Brain microvascular endothelial cell (primary cell): ENCODE measurements at regions not wholly inside any gene's neighbourhood (a gene's known extent, or its start where the extent isn't known, plus 50 kb on each side); places are given as distances from the start of the nearest gene placed in this dataset.

Experiments used
- DNase-seq: peaks from one replicate; pipeline ENCODE4 v3.0.0-alpha.2; 2020
- H3K27ac ChIP-seq: fragments of 250-450 bp; sonication (Bioruptor Pico); 2 replicates; pipeline ENCODE4 v1.5.1; 2020; ENCODE audit warnings: mild to moderate bottlenecking, moderate library complexity
- H3K27me3 ChIP-seq: fragments of 250-450 bp; sonication (Bioruptor Pico); replicated peaks from 2 replicates; pipeline ENCODE4 v1.5.1; 2020; ENCODE audit warnings: mild to moderate bottlenecking
- H3K36me3 ChIP-seq: fragments of 250-450 bp; sonication (Bioruptor Pico); replicated peaks from 2 replicates; pipeline ENCODE4 v1.5.1; 2020; ENCODE audit warnings: mild to moderate bottlenecking
- H3K4me3 ChIP-seq: 2 replicates; pipeline ENCODE4 v1.5.1; 2011; ENCODE audit warnings: low read depth, mild to moderate bottlenecking, control low read depth, low read length, moderate library complexity
- in situ Hi-C: cut with HindIII; loops from 2 replicates; pipeline ENCODE4 v1.10.0; 2017; ENCODE audit warnings: low sequenced_read_pairs, low pct_ligation_motif_present
- TF ChIP-seq, protein P1 (sequence below): IDR thresholded peaks from 2 replicates; pipeline ENCODE4 v1.5.1; 2011; ENCODE audit warnings: low read depth, mild to moderate bottlenecking, moderate library complexity, low read length, control low read depth, inconsistent platforms; ENCODE audit errors: missing control alignments

DNA sequence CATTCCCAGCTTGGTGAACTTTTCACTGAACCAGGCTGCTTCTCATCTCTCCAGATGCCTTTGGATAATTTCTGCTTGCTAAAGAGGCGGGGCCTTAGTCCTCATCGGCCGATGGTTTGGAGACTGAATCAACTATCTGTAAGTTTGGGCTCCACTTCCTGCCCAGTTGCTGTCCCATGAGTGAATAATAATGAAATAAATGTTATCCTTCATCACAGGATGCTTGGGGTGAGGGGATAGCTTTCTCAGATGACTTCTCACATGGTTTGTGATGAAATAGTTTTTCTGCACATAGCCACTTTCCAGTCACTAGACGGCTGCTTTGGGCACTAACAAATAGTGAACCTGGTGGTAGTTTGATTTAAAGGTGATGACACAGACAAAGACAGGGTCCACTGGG, 376.6 kb upstream of the TRIB2 start:
- TF ChIP-seq, protein P1, sequence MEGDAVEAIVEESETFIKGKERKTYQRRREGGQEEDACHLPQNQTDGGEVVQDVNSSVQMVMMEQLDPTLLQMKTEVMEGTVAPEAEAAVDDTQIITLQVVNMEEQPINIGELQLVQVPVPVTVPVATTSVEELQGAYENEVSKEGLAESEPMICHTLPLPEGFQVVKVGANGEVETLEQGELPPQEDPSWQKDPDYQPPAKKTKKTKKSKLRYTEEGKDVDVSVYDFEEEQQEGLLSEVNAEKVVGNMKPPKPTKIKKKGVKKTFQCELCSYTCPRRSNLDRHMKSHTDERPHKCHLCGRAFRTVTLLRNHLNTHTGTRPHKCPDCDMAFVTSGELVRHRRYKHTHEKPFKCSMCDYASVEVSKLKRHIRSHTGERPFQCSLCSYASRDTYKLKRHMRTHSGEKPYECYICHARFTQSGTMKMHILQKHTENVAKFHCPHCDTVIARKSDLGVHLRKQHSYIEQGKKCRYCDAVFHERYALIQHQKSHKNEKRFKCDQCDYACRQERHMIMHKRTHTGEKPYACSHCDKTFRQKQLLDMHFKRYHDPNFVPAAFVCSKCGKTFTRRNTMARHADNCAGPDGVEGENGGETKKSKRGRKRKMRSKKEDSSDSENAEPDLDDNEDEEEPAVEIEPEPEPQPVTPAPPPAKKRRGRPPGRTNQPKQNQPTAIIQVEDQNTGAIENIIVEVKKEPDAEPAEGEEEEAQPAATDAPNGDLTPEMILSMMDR = no peak
- in situ Hi-C loops = no loop called here
- Histone ChIP-seq H3K27ac (no peak overlapping the region), H3K27me3 (no peaks in the 10 kb centered on the region), H3K36me3 (no peaks in the 10 kb centered on the region), H3K4me3 (no peak overlapping the region)
- peak; percentile 62 for DNase-seq

DNA sequence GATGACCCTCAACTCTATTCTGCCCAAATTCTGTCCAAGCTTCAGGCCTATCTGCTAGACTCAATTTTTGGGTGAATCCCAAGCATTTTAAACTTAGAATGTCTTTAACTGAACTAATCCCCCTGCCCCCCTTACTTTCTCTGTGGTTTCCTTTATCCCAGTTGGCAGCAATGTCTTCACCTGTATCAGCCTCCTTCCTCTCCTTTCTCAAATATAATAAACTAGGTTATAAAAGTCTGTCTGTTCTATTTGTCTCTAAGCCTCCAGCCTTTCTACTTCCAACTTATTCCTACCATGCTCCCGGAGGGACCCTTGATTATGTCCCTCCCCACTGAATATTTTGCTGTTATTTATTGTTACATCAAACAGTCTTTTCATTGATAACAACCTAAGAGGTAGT, 375.5 kb upstream of the TRIB2 start:
- in situ Hi-C loops = no loop called here
- H3K4me3 ChIP-seq = no peak overlapping the region
- TF ChIP-seq, protein P1 = no peak

DNA sequence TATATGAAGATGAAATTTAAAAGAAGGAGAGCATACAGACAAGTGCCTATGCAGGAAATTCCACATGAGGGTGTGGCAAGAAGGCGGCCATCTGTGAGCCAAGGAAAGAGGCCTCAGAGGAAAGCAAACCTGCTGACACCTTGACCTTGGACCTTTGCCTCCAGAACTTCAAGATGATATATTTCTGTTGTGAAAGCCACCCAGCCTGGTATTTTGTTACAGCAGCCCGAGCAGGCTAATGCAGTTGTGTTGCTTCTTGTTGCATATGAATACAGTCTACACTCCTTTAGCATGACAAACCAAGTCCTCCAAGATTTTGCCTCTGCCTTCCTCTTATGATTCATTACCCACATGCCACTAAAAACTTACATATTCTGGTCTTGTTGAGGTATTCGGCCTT, 374.8 kb upstream of the TRIB2 start:
- Histone ChIP-seq H3K27me3 (no peaks in the 10 kb centered on the region), H3K36me3 (no peaks in the 10 kb centered on the region), H3K4me3 (no peak overlapping the region), H3K27ac (no peak overlapping the region)
- in situ Hi-C loops = no loop called here
- DNase-seq = no peak
- TF ChIP-seq, protein P1 = no peak

More for the DNA sequence above, 375.5 kb upstream of the TRIB2 start:
- no peak overlapping the region for H3K27ac ChIP-seq
- DNase-seq = no peak
- no peaks in the 10 kb centered on the region for H3K27me3 ChIP-seq
- no peaks in the 10 kb centered on the region for H3K36me3 ChIP-seq

DNA sequence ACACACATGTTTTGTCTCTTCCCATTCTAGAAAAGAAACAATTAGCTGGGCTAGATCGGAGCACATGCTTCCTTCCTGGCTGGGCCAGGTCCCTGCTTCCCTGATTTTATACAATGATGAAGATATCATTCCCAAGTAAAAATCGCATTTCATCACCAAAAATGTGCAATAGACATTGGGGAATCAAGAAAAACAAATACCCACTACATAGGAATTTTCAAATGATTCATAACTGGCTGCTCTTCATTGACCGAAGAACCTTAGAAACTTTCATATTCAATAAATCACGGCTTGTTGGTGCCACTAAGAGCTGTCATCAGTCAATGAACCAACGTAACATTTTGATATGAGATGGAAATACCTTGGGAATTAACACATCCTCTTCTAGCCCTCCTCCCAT, 373.6 kb upstream of the TRIB2 start:
- DNase-seq = no peak
- in situ Hi-C loops = no loop called here
- Histone ChIP-seq H3K4me3 (no peak overlapping the region), H3K27me3 (no peaks in the 10 kb centered on the region), H3K36me3 (no peaks in the 10 kb centered on the region), H3K27ac (no peak overlapping the region)
- TF ChIP-seq, protein P1 = no peak

DNA sequence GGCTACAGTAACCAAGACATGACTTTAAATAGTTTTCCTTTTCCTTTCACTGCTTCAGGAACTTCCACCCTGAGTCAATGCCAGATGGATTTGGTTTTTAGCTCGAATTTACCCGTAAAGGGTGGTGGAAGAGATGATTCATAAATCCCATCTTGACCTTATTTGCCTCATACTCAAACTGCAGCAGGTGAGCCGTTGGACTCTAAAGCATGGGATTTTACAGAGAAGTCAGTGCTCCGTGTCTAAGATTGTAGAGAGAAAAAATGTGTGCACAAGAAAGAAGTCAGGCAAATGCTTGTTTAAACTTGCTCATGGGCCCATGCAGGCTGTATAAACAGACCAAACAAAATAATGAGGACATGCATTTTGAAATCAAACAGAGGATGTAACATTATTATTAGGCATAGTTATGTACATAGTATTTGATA, 369.7 kb upstream of the TRIB2 start:
- Histone ChIP-seq H3K27ac (no peak overlapping the region), H3K27me3 (no peaks in the 10 kb centered on the region), H3K36me3 (no peaks in the 10 kb centered on the region), H3K4me3 (no peak overlapping the region)
- DNase-seq = no peak
- in situ Hi-C loops = no loop called here
- TF ChIP-seq, protein P1 = no peak

DNA sequence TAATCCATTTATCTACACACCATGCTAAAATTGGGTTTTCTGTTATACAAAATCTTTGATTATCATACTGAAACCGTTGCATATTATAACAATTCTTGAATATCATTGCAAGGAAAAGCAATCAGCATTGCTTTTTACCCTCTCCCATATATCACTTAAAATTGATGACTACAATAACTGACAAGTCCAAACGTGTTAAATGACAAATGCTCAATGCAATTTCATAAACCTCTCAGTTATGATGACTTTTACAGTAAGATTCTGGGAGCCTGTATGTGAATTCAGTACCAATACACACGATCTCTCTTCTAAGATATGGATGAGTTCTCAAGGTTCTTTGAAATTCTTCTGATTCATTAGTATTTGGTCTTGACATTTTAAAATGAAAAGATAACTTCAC, 368.5 kb upstream of the TRIB2 start:
- H3K36me3 ChIP-seq = no peaks in the 10 kb centered on the region
- no peak for DNase-seq
- H3K27ac ChIP-seq = no peak overlapping the region
- in situ Hi-C loops = no loop called here
- no peak overlapping the region for H3K4me3 ChIP-seq
- no peaks in the 10 kb centered on the region for H3K27me3 ChIP-seq
- TF ChIP-seq, protein P1 = no peak
